ENCODE measurements at regions not wholly inside any gene's neighbourhood (a gene's known extent, or its start where the extent isn't known, plus 50 kb on each side); places are given as distances from the start of the nearest gene placed in this dataset.

DNA sequence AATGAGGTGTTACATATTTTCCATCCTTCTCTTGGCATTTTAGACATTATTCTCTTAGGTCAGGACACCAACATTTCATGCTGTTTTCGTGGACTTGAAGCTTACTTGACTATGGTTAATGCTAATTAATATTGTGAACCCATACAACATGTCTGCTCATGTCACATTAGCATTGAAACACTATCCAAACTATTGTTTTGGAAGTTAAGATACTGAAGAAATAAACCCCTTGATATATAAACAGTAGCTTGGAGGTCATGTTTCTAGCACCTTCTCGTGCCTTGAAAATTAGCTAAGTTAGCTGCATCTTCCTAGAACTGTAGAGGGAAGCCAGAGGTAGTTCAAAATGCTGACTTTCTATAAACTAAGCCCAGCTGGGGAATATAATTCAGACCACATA is 288.8 kb downstream of the LTN1 start:
- Histone ChIP-seq H3K4me3 (replicated peaks; ENCODE audit: low read depth, low read length) (no peak overlapping the region), H3K36me3 (ENCODE audit: control insufficient read depth, insufficient read depth, low read length) (no peaks in the 10 kb centered on the region), H3K27me3 (replicated peaks; ENCODE audit: control insufficient read depth, insufficient read depth, low read length) (no peaks in the 10 kb centered on the region)
- TF ChIP-seq, protein P1, sequence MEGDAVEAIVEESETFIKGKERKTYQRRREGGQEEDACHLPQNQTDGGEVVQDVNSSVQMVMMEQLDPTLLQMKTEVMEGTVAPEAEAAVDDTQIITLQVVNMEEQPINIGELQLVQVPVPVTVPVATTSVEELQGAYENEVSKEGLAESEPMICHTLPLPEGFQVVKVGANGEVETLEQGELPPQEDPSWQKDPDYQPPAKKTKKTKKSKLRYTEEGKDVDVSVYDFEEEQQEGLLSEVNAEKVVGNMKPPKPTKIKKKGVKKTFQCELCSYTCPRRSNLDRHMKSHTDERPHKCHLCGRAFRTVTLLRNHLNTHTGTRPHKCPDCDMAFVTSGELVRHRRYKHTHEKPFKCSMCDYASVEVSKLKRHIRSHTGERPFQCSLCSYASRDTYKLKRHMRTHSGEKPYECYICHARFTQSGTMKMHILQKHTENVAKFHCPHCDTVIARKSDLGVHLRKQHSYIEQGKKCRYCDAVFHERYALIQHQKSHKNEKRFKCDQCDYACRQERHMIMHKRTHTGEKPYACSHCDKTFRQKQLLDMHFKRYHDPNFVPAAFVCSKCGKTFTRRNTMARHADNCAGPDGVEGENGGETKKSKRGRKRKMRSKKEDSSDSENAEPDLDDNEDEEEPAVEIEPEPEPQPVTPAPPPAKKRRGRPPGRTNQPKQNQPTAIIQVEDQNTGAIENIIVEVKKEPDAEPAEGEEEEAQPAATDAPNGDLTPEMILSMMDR (IDR thresholded peaks at IDR 0.05; ENCODE audit: insufficient read depth, low read length, poor library complexity, severe bottlenecking): no peak
- no peak for DNase-seq (ENCODE audit: extremely low read depth, insufficient read length)

- no peaks in the 10 kb centered on the region for H3K36me3 ChIP-seq (ENCODE audit: control insufficient read depth, insufficient read depth, low read length)
- H3K27me3 ChIP-seq (replicated peaks; ENCODE audit: control insufficient read depth, insufficient read depth, low read length): no peaks in the 10 kb centered on the region
- no peak overlapping the region for H3K4me3 ChIP-seq (replicated peaks; ENCODE audit: low read depth, low read length)
- TF ChIP-seq, protein P1 (IDR thresholded peaks at IDR 0.05; ENCODE audit: insufficient read depth, low read length, poor library complexity, severe bottlenecking): no peak
- no peak for DNase-seq (ENCODE audit: extremely low read depth, insufficient read length)
Observed at GRCh38 chr21:28699596-28700259, 292.9 kb downstream of the LTN1 start.

- DNase-seq (ENCODE audit: extremely low read depth, insufficient read length): no peak
- TF ChIP-seq, protein P1 (IDR thresholded peaks at IDR 0.05; ENCODE audit: insufficient read depth, low read length, poor library complexity, severe bottlenecking): no peak
- no peaks in the 10 kb centered on the region for H3K27me3 ChIP-seq (replicated peaks; ENCODE audit: control insufficient read depth, insufficient read depth, low read length)
- no peak overlapping the region for H3K4me3 ChIP-seq (replicated peaks; ENCODE audit: low read depth, low read length)
- H3K36me3 ChIP-seq (ENCODE audit: control insufficient read depth, insufficient read depth, low read length): no peaks in the 10 kb centered on the region
Observed at GRCh38 chr21:28699186-28699585, 293.5 kb downstream of the LTN1 start.

DNA sequence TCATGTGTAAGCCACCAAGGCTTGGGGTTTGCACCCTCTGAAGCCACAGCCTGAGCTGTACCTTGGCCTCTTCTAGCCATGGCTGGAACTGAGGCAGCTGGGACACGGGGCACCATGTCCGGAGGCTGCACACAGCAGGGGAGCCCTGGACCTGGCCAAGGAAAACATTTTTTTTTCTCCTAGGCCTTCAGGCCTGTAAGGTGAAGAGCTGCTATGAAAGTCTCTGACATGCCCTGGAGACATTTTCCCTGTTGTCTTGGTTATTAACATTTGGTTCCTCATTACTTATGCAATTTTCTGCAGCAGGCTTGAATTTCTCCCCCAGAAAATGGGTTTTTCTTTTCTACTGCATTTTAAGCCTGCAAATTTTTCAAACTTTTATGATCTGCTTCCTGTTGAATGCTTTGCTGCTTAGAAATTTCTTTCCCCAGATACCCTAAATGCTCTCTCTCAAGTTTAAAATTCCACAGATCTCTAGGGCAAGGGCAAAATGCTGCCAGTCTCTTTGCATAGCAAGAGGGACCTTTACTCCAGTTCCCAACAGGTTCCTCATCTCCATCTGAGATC is 295.8 kb downstream of the LTN1 start:
- no peak overlapping the region for H3K4me3 ChIP-seq (replicated peaks; ENCODE audit: low read depth, low read length)
- no peaks in the 10 kb centered on the region for H3K36me3 ChIP-seq (ENCODE audit: control insufficient read depth, insufficient read depth, low read length)
- no peaks in the 10 kb centered on the region for H3K27me3 ChIP-seq (replicated peaks; ENCODE audit: control insufficient read depth, insufficient read depth, low read length)
- TF ChIP-seq, protein P1 (IDR thresholded peaks at IDR 0.05; ENCODE audit: insufficient read depth, low read length, poor library complexity, severe bottlenecking): no peak
- DNase-seq (ENCODE audit: extremely low read depth, insufficient read length): no peak

DNA sequence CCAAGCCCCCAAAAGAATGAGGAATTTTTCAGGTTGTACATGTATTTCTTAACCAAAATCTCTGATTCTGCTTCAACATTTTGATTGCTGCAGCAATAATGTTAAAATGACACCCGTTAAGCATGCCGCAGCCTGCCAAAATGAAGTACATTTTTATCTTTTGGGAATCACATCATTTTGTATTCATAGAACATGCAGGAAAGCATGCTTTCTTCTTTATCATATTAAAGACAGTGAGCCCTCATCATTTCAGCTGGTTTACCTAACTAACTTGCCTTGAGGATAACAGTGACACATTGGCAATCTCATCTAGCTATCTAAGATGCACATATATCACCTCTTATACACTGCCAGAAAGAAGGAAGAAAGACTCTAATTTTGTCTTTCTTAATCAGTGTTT is 299.2 kb downstream of the LTN1 start:
- DNase-seq (ENCODE audit: extremely low read depth, insufficient read length): no peak
- Histone ChIP-seq H3K36me3 (ENCODE audit: control insufficient read depth, insufficient read depth, low read length) (no peaks in the 10 kb centered on the region), H3K27me3 (replicated peaks; ENCODE audit: control insufficient read depth, insufficient read depth, low read length) (no peaks in the 10 kb centered on the region), H3K4me3 (replicated peaks; ENCODE audit: low read depth, low read length) (no peak overlapping the region)
- TF ChIP-seq, protein P1 (IDR thresholded peaks at IDR 0.05; ENCODE audit: insufficient read depth, low read length, poor library complexity, severe bottlenecking): no peak
